Retina (tissue), 1 donor: ENCODE measurements at regions not wholly inside any gene's neighbourhood (a gene's known extent, or its start where the extent isn't known, plus 50 kb on each side); places are given as distances from the start of the nearest gene placed in this dataset.

Source experiments
- DNase-seq: peaks from one replicate; pipeline ENCODE4 v3.0.0-alpha.2; 2016

DNA sequence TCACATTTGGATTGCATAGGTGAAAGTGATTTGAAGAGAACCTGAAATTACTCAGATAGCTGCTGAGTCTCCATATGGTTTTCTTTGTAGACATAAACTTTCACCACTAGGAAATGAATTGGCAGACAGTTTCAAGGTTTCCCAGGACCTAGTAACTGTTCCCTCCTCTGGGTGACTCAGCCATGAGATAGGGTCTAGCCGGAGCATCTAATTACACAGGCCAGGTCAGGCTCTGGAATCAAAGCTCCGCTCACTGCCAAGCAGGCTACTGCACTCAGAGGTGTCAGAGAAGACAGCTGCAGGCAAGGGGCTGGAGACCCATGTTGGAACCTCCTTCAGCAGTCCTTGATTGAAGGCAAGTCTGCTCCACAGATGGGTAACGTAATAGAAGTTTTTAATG, 429.2 kb downstream of the TNS1 start:
- no peak for DNase-seq

DNA sequence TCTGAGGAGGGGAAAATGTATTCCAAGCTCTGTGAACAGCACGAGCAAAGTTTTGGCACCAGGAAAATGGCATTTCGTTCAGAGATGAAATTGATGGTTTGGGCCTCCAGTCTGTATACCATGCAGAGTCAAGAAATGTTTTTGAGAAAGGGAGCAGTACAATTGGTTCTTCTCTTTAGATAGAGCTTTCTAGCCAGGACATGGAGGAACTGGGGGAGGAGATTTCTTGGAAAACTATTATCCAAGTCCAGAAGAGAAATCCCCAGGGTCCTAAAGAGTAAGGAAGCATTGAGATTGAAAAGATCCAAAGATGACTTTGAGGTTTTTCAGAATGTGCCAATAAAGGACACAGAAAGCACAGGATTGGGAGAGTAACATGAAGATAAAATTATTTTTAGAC, 432.4 kb downstream of the TNS1 start:
- DNase-seq: no peak

DNA sequence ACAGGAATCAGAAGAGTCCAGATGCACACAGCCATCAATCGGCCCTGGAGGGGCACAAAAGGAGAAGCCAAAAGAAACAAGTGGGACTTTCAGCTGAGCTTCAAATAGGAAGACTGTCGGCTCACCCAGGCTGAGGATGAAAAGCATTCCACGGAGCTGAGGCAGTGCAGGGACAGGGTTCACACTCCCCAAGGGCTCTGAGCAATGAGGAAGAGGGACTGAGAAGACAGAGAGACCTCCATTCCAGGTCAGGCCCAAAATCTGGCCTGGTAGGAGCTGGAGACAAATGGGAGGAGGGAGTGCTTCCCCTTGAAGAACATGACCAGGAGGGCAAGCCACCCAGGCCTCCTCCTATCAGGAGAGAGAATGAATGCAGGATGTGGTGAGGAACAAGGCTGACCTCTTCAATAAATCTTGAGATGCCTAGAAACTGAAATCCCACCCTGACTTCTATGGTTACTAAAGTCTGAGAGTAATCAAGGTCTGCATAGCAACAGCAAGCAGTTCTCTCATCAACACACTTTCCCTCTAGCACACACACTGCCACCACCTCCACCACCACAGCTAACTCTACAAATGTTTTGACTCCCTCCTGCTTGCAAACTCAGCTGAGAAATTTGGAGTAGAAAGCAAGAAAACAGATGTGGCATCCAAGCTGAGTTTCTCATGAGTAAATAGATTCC, 434.4 kb downstream of the TNS1 start:
- DNase-seq: no peak

DNA sequence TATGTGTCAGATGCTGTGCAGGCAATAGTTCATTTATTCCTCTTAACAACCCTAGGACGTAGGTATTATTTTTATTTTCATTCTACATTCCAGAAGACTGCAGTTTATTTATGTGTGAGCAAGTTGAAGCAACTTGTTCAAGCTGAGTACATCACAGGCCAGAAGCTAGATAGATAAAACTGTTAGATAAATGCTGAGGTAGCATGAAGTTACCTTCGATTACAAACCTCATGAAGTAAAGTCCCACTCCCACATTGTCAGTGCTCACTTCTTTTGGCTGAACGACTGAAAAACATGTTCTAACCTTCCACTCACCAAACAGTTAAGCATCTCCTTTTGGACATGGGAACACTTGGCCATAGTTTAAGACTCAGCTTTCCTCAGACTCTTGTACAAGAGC, 439.2 kb downstream of the TNS1 start:
- DNase-seq: no peak

DNA sequence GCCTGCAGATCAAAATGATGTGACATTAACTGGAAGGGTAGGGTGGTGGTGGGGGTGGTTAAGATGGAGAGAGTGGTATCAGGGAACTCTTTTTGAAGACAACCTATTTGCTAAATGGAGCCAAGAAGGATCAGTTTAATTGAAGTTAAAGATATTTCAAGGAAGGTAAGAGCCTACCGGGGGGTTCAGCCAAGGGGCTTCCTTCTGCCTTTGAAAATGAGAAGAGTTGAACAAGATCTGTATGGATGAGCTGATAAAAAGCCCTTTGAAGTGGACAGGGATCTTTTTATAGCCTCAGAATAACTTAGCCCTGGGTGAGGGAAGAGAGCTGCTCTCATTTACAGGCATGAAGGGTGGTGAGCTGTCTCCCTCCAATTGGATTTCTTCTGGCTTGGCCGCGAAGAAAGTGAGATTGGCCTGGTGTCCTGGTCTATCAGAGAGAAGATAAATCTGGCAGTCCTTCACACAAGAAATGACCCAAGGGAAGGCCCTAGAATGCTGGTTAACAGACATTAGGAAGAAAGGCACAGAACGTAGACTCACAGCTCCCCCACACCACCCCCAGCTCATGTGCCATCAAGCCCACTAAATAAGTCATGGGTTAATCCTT, 439.8 kb downstream of the TNS1 start:
- DNase-seq: no peak

DNA sequence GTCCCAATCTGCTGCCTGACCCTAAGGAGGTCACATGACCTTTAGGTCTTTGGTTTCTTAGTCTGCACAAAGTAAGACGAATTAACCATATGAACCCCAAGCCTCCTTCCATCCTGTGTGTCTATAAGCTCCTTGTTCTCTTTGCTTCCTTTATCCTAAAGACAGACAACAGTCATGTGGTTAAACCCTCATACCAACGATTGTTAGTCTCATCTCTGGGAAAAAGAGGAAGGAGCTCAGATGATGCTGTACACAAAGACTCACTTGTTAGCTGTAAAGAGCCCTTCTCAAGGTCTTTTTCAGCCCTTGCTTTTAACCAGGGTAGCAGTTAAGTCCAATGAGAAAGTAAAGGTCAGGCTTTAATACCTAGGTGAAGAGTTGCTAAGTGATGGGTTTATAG, 443.7 kb downstream of the TNS1 start:
- no peak for DNase-seq

DNA sequence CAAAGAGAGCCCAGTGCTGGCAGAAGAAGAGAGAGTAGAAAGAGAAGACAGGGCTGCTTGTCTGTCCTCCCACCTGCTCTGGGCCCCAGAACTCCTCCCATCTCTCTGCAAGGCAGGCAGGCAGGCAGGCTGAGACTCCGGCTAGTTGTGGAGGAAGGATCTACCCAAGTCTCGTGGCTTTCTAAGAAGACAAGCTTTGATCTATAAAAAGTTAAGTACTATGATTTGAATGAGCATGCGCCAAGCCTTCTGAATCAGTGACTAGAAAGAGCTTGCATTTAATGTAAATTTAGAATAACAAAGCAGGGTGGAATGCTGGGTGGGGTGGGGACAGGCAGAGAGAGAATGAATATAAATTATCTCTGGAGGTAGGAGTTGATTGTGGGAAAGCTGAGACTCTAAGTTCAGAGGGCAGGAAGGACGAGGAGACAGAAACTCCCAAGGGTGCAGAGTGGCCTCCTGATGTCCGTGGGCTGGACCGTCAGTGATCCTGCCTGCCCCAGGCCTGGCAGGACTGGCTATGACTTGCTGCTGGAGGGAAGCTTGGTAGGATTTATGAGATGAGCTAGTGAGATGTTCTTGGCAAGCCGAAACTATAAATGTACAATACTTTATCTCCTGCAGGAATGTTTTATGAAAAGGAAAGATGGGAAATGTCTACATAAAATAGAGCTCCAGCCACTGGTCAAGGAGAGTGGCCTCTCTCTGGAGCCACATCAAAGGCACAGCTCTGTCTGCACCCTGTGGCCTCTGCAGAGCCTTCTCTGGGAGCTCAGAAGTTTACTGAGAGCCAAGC, 447.5 kb downstream of the TNS1 start:
- no peak for DNase-seq

DNA sequence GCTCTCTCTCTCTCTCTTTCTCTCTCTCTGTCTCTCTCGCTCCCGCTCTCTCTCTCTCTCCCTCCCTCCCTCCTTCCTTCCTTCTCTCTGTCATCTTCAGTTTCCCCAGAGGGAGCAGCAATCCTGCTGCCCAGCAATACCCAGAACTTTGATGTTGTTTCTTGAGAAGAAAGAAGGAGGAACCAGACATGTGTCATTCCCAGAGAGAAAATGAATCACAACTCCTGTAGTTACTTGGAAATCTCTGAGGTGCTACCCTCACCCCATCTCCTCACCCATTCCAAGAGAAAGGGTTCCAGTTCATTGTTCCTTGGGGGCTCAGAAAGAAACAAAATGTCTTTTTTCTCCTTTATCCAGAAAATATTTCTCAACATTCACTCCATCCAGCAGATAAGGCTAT, 449.1 kb downstream of the TNS1 start:
- no peak for DNase-seq

DNA sequence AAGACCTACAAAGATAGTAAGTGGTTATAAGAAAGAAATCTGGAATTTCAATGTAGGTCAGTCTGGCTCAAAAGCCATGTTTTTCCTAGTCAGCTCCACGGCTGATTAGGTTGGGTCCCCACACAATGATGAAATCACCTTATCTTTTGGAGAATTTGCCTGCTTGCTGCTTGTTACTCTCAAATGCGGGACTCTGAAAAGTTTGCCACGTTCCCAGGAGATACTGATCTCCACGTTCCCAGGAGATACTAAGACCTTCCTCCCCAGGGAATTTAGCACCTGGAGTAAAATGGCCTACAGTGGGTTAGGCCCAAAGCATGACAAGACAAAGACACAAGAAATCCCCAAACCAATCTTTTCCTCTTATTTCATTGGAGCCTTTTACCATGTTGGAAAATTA, 449.6 kb downstream of the TNS1 start:
- no peak for DNase-seq

DNA sequence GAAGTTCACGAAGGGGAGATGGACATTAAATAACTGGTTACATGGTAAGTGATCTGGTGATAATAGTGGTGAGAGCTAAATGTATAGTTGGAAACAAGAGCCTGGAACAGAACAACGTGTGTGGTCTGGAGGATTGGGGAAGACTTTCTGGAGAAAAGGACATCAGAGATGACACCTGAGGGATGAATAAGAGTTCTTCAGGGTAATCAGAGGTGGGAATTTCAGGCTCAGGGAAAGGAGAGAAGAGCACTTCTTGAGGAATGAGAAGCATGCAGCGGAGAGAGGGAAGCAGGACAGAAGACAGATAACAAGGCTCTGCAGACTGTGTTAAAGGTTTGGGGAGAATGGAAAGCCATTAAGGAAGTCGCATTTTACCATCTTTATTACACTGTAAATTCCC, 450.7 kb downstream of the TNS1 start:
- DNase-seq: no peak

DNA sequence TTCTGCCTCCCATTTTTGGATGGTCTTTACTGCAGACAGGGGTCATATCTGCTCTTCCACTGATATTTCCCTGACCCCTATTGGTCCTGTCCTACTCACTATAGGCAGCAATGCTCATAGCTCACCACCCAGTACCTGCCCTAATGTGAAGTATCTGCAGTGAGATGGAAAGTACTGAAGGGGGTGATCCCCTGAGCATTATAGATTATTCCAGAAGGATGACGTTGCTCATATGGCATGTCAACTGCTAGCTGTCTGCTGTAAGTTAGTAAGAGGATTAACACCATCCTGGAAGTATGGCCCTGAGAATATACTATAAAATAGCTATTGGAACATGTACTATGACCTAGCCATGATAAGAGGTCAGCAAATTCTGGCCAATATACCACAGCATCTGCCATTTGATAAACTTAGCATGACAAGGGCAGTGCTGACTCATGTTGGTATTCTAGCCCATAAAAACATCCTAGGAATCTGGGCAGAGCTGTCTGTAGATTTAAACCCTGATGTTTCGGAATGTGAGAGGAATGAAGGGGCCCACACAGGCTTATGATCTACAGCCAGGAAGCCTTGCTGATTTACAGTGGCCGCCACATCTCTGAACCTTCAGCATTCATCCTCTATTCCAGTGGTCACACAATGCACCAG, 451.4 kb downstream of the TNS1 start:
- no peak for DNase-seq

DNA sequence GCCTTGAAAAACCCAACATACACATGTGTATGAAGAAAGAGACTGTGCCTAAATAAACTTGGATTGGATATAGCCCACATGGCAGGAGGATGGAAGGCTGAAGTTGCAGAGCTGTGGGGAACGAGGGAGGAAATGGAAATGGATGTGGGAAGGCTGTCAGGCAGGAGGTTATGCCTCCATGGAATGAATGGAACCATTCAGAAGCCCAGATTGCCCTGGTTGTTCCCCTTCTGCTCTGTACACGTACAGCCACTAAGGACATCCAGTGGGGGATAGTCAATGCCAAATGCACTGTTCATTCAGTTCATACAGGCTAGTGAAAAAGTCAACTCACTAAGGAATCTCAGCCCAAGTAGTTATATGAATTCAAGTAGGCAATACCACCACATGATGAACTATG, 463.7 kb downstream of the TNS1 start:
- no peak for DNase-seq

DNA sequence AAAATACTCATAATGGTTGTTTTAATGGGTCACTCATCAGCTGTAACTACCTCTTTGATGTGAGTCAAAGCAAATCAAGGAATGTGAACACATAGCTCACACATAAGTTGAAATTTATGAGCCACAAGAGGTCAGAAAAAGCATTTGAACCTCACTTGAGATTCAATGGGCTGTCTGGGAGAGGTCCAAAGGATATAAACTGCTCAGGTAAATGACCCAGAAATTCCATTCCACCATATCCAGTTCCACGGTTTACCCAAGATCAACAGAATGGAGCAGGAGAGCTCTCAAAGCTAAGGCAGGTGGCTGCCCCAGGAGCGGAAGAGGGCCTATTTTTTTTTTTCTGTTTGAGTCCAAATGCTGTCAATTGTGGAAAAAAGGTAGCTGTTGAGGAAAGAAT, 464.1 kb downstream of the TNS1 start:
- DNase-seq: no peak

DNA sequence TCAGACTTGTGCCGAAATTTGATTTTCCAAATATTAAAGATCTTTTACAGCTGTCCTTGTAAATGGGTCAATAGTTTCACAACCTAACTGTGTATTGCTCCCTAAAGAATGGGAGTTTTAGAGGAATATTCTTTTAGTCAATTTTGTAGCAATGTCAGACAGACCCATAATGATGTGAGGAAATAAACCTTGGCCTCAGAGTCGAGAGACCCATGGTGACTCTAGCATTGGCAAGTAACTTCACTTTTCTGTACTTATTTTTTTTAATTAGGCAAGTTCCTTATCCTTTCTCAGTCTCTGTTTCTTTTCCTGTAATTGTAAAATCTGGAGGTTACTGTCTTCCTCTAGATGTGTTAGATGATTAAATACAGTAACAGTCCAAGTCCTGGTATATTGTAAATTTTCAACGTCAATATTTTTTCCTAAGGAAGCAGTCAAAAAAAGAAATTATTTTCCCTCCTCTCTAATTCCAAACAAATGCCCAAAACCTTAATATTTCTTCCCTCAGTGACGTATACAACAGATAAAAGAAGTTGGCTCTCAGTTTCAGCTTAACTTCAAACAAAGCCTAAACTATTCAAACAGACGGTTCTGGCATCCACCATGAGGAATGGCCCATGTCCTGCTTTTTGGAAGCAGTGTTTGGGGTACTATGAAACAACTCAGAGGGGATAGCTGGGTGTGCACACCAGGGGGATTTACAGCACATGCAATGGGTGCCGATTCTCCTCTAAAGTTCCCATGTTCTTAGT, 466.7 kb downstream of the TNS1 start:
- no peak for DNase-seq

DNA sequence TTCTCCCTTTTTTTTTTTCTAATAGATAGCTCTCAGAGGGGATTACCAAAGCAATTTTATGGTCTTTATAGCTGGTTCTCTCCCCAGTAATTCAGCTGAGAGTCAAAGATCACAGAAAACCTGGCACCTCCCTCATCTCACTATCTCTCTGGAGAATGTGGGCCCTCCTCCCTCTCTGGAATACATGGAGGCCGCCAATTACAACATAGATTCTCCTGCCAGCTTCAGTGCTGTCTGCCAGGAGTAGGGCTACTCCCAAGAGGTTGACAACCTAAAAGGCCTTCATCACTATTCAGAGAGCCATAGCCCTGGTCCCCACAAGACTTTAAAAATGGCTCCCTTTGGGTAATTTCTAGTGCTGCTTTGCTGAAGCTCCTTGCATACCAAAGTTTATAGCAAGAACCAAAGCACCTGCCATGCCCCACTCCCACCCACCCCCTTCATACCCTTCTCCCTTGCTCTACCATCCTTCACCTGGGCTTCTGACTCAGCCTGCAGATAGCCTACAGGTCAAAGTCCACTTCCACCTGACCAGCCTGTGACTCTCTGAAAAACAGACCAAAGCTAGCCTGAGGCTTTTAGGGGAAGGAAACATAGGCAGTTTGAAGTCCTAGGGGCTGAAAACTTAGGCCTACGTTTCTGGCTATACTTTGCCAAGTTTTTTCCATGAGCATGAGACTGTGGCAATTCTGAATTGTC, 472.3 kb downstream of the TNS1 start:
- DNase-seq: no peak

DNA sequence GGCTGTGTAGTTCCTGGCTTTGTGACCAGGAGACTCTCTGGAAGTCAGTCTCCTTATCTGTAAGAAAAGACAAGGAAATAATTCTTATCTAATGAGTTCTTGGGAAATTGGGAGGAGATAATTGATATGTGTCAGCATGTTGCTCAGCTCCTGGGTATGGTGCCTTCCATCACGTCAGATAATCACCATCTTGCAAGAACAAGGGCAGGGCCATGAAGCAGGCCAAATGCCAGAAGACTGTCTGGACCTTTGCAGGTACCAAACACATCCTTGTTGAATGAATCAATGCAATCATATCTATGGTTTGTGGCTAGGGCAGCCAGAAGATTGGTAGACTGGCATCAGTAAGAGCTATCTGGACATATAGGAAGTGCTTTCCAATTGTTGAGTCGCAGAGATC, 473.5 kb downstream of the TNS1 start:
- DNase-seq: no peak

DNA sequence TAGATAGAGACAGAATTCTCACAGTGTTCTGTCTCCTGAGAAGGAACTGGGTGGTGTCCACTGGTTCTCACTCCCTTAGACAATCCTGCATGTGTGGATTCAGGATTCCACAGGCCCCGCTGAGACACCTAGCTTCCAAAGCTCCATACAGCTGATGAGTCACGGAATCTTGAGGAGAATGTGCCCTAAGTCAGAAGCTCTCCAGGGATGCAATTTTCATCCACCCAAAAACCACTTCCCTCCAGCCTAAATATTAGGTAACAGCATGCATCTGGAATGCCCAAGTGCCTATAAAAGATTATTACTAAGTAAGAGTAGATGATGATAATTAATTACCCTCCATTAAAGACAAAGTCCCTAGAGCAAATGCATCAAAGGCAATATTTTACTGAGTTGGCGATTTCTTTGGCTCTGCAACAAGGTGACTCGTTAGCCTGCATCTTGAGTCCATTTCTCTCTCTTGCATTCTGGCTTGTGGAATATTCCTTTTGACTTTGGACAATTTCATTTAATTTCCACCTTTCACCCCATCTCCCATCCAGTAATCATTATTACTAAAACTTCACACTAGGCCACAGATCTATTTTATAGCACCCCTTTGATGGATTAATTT, 475.1 kb downstream of the TNS1 start:
- no peak for DNase-seq

DNA sequence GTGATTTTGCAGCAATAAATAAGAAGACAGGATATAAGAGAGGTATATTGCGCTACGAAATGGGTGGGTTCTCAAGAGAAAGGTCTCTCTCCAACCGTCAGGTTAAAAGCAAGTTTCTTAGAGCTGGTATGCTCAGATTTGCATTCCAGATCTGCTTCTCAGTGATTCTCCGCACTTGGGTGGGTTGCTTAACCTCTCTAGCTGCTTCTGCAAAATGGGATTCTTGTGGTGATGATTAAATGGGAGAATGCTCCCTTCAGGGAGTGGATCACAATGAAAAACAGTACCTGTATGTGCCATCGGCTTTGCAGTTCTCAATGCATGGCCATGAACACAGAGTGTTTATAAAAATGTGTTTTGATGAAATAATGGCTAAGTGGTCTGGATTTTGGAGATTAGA, 477.7 kb downstream of the TNS1 start:
- DNase-seq: no peak

DNA sequence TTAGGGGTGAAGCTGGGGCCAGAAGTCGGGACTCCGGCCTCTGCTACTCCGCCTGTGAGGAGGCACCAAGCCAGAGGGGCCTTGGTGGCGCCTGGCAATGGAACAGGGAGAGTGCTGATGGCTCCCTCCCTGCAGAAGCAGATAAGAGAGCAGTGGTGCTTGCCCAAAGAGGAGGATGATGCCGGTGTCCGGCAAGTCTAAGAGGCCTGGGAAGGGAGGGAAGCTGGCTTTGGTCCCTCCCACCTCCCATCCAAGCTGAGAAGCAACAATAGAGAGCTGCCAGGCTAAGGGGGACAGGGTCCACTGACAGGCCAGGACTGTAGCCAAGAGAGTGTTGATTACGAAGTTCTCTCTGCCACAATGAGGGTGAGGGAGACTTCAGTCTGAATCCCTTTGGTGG, 479.5 kb downstream of the TNS1 start:
- DNase-seq: no peak

DNA sequence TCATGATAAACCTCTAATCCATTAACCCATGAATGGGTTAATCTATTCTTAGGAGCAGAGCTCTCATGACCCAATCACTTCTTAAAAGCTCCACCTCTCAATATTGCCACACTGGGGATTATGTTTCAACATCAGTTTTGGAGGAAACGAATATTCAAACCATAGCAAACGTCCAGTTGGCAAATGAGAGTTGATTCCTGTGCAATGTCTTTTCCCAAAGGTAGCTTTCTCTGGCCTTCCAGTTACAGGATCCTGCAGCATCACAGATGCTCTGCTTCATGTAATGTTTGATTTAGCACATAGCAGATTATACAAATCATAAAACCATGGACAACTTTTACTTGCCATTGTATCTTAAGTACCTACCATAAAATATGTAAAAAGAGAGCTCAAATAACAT, 481.0 kb downstream of the TNS1 start:
- no peak for DNase-seq

DNA sequence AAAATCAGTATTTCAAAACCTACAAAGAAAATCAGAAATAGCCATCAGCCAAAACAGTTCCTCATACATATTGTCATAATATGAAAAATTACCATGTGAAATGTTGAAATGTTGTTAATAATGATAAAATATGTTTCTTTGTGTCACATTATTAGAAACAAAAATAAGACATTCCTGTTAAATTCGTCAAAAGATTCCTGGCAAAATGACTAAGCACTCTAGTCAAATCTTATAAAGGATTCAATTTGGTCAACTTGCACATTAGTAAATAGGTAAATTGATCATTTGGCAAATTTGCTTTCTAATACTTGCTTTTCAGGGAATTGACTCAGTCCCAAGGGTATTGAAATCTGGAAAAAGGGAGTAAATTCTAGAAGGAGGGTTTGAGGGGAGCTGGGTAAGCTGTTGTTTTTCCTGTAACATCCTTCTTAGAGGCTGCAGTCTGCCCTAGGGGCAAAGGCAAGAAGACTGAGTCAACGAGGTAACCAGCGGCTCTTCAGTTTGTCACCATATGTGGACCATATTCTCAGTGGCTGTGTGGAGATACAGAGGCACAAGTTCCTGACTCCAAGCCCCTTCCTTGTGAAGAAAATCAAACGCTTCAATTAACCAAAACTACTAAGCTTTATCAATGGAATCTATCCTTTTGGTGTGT, 482.3 kb downstream of the TNS1 start:
- no peak for DNase-seq
